NOMO-1 treated with dmso at 0.1 percent for 144 hours (cell line): ENCODE measurements at regions not wholly inside any gene's neighbourhood (a gene's known extent, or its start where the extent isn't known, plus 50 kb on each side); places are given as distances from the start of the nearest gene placed in this dataset.

Experiments
- DNase-seq: peaks from one replicate; lab custom pipeline; 2025; ENCODE audit not compliant: unreplicated experiment; lab: John Stamatoyannopoulos, UW

DNA sequence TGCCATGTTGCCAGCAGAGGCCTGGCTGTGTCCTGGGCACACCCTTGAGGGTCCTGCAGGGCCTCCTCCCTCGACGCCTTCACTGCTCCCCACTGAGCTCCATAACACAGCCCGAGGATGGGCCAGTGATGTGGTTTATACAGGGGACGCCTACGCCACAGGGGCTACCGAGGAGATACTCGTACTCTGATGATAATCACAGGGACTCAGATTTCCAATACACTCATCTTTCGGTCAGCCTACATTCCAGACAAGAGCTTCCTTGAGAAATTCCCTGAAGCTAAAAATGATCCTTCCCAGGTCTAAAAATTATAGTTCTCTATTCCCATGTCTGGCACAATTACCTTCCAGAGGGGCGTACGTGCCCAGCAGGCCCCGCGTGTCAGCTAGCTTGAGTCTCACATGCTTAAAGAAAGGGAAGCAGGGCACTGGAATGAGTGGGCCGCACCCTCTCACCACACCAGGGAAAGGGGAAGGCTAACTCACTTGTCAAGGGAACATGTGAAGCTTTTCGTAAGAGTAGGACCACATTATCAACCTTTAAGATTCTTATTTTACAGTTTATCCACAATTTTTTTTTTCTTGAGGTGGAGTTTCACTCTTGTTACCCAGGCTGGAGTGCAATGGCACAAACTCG lies 159.5 kb upstream of the NDUFV2 start:
- no peak for DNase-seq

DNA sequence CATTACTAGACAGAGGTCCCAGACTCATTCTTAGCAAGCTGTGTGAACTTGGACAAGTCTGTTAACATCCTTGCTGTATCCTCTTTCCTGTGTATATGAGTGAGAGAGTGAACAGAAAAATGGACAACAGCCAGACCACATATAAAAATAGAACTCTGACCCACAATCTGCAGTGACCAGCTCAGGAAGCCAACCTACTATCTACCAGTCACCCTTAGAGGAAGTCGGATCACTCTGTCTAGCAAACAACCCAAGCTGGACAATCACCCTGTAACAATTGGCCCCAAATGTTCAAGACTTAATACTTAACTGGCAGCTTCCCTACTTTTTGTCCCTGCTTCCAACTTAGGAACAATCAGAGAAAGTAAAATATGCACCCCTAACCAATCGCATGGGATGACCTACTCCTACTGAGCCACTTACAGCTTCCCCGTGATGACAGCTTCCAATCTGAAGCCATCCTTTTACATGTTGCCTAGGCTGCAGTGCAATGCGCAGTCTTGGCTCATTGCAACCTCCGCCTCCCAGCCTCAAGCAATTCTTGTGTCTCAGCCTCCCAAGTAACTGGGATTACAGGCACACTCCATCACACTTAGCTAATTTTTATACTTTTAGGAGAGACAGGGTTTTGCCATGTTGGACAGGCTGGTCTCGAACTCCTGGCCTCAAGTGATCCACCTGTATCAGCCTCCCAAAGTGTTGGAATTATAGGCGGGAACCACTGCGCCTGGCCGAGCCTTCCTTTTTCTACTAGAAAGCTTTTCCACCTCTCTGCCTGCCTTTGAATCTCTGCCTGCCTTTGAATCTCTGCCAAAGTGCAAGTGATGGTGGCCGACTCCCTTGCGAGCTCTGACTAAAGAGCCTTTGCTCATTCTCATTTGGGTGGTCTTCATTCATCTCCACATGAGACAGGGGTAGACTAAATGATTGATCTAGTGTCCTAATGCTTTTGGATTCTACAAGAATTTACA lies 158.3 kb upstream of the NDUFV2 start:
- DNase-seq = no peak

DNA sequence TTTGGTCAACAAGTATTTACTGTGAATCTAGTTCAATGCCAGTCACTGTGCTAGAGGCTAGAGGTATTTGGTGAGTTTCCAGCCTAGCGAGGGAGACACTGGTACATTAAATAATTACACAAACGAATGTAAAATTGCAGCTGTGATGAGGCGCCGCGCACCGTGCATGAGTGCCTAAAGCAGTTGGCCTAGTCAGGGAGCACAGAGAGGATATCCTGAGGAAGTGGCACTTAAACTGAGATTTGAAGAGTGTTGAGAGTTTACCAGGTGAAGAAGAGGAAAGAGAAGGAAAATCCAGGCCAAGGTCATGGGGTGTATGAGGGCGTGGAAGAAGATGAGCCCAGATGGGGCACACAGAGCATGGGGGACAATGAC lies 157.6 kb upstream of the NDUFV2 start:
- DNase-seq = no peak

DNA sequence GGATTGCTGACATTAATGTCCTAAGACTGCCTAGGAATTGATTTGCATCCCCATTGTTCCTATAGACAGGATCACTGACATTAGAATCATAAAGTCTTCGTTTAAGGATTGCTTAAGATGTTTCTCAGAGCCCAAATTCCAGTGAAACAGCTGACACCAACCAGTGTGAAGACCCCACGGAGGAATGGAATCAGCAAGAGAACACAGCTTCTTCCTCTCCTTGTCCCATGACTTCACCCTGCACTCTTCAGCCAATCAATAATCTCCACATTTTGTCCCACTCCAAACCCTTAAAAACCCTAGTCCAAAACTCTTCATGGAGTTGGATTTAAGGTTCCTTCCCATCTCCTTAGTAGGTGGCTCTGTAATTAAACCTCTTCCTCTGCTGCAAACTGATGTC lies 157.0 kb upstream of the NDUFV2 start:
- no peak for DNase-seq

DNA sequence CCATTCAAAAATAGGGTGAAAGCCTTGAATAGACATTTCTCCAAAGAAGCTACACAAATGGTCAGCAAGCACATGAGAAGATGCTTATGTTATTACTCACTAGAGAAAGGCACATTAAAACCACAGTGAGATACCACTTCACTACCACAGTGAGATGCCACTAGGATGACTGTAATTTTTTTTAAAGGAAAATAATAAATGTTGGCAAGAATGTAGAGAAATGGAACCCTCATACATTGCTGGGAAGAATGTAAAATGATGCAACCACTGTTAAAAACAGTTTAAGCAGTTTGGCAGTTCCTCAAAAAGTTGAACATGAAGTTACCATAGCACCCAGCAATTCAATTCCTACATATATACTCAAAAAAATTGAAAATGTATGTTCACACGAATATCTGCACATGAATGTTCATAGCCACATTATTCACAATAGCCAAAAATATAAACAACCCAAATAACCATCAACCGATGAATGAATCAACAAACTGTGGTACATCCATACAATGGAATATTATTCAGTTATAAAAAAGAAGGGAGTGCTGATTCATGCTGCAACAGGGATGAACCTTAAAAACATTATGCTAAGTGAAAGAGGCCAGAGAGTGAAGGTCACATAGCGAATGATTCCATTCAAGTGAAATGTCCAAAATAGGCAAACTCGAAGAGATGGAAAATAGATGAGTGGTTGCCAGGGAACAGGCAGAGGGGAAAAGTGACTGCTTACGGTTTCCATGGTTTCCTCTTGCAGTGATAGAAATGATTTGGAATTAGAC lies 156.2 kb upstream of the NDUFV2 start:
- no peak for DNase-seq

DNA sequence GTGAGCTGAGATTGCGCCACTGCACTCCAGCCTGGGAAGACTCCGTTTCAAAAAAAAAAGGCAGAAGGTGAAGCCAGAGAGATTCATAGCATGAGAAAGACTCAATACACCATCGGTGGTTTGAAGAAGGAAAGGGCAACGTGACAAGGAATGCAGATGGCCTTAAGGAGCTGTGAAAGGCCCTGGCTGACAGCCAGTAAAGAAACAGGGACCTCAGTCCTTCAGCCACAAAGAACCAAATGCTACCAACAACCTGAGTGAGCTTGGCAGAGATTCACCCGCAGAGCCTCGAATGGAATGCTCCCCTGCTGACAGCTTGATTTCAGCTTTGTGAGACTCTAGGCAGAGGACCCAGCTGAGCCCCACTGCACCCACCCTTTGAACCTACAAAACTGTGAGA lies 154.9 kb upstream of the NDUFV2 start:
- DNase-seq = no peak

DNA sequence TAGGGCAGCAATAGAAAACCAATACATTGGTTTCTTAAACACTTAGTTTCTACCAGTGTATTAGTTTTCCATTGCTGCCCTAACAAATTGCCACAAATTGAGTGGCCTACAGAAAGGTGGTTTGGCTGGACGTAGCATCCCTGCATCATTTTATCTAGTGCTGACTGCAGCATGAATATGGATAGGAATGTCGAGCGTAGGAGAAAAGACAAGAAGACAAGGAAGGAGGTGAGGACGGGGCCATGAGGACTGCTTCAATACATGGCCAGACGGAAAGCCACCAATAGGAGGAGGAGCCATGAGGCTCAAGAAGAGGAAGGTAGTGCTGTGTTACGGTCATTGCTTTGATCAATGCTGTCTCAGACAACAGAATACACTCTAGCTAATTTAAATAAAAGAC lies 154.5 kb upstream of the NDUFV2 start:
- DNase-seq = no peak

DNA sequence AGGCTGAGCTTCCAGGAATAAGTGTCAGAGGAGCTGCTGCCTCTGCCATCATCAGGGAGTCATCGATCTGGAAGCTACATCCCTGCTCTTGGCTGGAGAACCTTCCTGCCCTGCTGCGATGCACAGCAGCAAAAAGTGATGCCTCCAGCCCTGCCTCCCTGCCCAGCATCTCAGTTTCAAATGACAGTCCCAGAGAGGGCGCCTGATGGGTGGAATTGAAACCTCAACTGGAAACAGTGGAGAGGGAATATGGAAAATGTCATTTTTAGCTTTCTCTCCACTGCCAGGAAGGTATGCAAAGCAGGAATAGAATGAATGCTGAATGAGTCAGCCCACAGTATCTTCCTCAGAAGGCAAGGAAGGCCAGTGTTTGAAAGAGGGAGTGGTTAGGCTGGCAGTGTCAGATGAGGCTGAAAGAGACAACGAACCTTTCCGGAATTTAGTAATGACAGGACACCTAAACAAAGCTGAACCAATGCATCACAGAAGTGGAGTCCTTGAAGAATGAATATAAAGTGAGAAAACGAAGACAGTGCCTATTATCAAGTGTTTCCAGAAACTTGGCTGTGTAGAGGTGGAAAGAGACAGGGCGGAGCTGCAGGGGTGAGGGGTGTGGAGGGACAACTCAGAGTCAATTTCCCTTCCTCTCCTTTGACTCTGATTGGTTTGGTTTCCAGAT lies 153.9 kb upstream of the NDUFV2 start:
- no peak for DNase-seq

DNA sequence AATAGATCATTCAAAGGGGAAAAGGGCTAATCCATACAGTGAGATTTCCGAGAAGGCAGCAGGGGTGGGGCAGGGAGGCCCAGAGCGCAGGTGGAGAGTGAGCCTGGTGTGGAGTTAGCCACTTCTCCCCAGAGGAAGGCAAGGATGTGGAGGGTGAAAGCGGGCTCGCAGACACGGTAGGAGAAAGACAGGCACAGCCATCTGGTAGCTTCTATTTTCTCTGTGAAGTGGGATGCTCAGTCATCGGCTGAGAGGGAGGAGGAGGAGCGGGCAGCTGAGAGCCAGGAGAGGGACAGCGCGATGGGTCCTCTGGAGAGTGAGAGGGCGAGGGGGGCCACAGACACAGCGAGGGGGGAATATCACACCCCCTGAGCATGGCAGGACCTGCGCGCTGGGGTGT lies 153.3 kb upstream of the NDUFV2 start:
- no peak for DNase-seq

DNA sequence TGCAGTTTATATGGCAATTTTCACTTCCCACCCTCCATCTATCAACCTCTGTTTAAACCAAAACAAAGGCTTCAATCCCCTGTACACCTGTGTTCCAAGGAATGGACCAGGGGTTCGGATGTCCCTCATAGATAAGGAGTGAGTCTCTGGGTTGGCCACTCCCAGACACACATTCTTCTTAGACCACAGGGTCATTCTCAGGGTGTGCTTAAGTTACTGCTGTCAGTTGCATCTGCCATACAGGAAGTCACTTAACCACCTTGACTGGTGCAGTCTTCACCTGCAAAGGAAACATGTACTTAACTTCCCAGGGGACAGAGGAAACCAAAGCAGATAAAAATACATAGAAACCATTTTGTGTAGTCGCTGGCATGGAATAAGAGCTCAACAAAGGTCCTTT lies 151.0 kb upstream of the NDUFV2 start:
- no peak for DNase-seq

DNA sequence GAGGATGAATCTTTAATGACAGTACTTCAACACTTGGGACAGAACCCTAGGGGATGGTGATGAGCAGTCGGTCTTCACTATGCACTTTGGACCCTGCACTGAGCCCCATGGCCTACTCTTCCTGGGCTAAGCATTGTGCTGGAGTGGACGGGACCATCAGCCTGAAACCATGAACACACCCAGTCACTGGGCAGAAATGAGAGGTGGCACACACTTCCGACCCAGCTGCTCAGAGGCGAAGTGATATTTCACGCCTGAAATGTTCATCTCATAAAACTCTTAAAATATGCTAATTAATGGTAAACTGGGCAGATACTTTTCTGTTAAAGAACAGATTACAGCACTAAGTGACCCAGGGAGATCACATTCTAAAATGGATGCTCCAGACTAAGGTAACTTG lies 150.3 kb upstream of the NDUFV2 start:
- no peak for DNase-seq

DNA sequence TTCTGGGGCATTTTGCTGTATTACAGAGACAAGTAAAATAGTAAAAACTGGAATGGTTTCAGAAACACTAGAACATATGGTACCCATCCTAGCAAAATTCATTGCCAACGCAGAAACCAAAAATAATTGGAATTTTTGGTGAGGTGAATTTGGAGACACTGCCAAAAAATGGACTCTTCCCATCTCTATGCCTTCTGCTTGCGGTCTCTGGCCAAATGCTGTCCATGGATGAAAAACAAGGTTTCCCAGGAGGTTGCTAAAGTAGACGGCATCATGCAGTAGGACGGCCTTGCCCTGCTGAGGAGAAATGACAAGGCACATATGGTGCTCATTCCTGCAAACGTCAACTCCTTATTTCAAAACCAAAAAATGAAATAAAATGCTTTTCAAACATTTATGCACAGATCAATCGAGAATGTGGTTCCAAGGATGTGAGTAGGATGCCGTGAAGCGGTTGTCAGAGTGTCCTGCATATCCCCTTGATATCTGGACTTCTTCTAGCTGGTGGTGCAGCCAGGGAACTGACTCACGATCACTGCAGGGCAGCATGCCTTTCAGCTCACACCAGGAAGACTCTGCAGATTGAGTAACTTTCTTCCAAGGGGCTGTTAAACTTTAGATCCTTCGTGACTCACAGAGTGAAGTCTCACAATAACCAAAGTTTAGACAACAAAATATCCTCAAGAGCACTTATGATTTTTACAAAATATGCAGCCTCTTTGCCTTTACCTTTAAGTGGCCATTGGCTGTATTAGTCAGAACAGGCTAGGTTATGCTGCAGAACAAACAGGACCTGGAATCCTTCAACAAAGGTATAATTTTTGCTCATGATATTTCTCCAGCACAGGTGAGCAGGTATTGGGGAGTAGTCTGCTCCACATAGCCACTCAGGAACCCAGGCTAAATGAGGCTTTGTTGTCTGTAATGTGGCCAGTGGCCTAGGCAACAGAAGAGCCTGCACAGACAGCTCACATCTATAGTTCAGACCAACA lies 149.4 kb upstream of the NDUFV2 start:
- DNase-seq = no peak

DNA sequence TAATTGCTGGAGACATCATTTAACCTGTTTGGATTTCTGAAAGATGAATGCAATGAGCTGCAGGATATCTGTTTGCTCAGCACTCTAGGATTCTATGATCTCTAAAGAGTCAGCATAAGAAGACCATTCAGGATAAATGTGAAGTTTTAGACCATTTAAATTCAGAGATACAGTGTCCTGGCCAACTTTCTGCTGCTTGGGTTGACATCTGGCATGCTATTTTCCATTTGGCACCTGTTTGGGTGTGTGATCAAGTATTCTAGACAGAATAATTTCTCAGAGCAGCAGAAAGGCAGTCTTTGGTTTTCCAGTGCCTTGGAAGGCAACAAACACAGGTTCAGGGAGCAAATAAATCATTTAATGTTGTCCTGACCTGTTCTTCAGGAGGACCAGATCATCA lies 144.8 kb upstream of the NDUFV2 start:
- no peak for DNase-seq

DNA sequence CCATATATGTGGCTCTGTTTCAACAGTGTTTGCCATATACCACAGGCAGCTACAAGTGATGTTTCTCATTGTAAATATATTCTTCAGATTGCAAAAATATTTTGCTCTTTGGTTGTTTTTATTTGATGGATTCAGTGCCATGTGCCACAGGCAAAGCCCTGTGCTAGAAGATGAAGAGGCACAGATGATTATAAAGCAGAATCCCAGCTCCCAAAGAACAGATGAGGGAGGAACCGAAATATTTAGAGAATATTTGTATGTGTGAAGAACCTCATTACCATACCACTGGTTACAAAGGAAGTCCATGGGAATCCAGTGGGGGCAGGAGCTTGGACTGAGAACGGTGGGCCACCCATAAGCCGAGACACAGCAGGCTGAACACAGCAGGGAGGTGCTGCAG lies 143.8 kb upstream of the NDUFV2 start:
- DNase-seq = no peak

DNA sequence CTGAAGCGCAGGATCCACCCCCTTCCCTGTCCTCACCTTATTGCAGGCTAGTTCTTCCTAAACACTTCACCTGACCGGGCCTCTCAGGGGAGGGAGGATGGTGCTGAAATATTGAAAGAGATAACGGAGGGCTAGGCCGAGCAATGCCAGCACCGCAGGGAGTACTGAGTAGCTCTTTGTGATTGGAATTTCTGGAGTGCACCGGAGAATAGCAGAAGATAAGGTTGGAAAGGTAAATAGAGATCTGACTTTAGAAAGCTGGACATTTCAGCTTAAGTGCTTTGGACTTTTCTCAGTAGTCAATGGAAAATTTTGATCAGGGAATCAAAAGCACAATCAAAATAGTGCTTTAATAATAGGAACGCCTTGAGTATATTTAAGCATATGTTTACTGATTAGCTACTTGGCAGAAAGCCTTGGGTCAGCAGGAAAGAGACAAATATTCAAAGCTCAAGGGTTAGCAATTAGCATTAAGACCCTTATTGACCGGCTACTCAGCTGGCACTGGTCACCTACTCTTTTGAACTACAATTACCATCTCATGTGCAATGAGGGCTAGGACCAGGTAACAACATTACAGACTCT lies 142.9 kb upstream of the NDUFV2 start:
- DNase-seq = no peak

DNA sequence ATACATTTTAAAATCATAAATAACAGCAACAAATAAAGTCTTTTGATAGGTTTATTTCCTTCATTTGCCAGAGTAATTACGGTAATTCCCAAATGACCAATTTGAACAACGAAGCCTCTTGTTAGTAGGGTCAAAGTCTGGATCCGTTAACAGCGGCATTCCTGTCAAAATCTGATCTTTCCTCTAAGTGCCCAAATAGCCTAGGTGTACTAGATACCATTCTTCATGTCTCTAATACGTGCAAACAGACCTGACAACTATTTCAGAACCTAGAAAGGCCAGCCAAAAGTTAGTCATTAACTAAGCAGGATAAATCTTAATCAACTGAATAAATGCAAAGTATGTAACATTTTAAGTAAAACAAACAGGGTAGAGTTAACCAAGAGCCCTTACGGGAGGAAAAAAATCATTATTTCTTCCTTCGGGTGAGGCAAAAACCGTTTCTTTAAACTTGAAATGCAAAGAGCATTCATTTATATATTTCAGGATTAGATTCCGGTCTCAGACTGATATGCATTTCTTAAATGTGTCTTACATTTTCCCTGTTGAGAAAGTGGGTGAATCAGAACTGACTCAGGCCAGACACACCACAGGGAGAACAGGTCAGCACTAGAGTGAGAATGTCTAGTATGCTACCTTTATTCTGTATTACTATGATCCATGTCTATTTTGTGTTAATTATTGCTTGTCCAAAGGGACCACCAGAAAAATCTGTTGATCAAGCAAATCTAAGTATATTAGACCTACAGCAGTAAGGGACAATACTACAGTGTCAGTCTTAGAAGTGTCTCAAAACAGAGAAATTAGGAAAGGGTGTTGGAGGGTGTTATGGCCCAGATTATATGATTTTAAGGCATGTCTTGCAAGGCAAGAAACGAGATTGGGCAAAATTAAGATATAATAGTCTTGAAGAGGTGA lies 141.5 kb upstream of the NDUFV2 start:
- DNase-seq = no peak

DNA sequence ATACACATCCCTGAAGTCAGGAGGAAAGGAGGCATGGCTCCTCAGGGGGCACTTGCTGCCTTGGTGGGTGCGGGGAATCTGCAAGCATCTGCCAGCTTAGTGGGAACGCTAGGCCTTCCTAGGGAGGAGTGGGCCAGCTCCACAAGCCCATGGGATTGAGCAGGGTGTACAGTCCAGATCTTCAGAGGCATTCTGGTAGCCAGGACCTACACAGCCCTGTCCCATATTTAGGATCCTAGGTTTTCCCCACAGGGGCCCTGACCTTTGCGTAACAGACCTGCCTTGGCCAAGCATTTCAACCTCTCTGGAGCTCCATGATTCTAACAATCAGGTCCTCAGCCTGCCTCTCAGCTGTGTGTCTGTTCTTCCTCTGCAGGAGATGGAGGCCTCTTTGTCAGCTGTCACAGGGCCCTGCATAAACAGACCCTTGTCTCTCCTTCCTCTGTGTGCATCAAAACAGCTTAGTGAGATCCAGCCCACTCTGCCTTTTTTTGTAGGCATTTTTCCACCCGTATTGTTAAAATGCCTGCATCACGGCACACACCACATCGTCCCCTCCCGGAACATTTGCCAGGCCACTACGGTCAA lies 140.2 kb upstream of the NDUFV2 start:
- DNase-seq = no peak
